Endothelial cell of umbilical vein (primary cell): ENCODE measurements at regions not wholly inside any gene's neighbourhood (a gene's known extent, or its start where the extent isn't known, plus 50 kb on each side); places are given as distances from the start of the nearest gene placed in this dataset.
"Not testable (repeated sequence)": the region's sequence is repeated elsewhere in the genome, so short reads cannot be mapped to it uniquely, and the experiment has no call there.

Source experiments
- BruUV-seq: library from RNA; stranded (reverse); fragments of 400-500 nt; replicated peaks from 2 replicates; lab custom pipeline; 2021; lab: Mats Ljungman, UMichigan
- CTCF ChIA-PET: fragments of 300-600, 350-600 bp; sonication (Branson Sonifier 250); formaldehyde crosslinking; loops from one replicate; lab custom pipeline; 2021; ENCODE audit warnings: antibody characterized with exemption, inconsistent platforms; lab: Charles Lee
- POLR2A ChIA-PET: fragments of 300-600, 350-600 bp; sonication (Branson Sonifier 250); formaldehyde crosslinking; loops from one replicate; lab custom pipeline; 2021; ENCODE audit warnings: antibody characterized with exemption, inconsistent platforms; lab: Charles Lee
- DNase-seq: peaks from one replicate; pipeline ENCODE4 v3.0.0-alpha.2; 2011; ENCODE audit warnings: low read depth, low spot score
- FAIRE-seq: peaks from 2 replicates; lab custom pipeline; 2011; peaks lifted over from hg19 to GRCh38; lab: Jason Lieb, UNC
- H2AFZ ChIP-seq: 2 replicates; pipeline ENCODE4 v1.6.0; 2012; ENCODE audit warnings: low read depth, low read length, control low read depth, inconsistent platforms
- H3K27ac ChIP-seq: 2 replicates; pipeline ENCODE4 v1.5.1; 2011; ENCODE audit warnings: low read depth, mild to moderate bottlenecking, control low read depth, low read length, moderate library complexity; ENCODE audit not compliant: insufficient read depth
- H3K27me3 ChIP-seq, 2 experiments: 2 replicates each; pipeline versions ENCODE4 v1.6.0 to v1.6.1; 2011; ENCODE audit warnings: low read length in 2 of 2, mixed read lengths in 1 of 2; ENCODE audit not compliant: control insufficient read depth in 2 of 2, insufficient read depth in 2 of 2
- H3K36me3 ChIP-seq, 2 experiments: 2 replicates in 1 of 2; 3 replicates in 1 of 2; pipeline ENCODE4 v1.5.1; 2011; ENCODE audit warnings: low read length in 2 of 2, mild to moderate bottlenecking in 1 of 2, moderate library complexity in 1 of 2; ENCODE audit not compliant: control insufficient read depth in 2 of 2, insufficient read depth in 2 of 2; ENCODE audit errors: extremely low read depth in 1 of 2
- H3K4me1 ChIP-seq: 3 replicates; pipeline ENCODE4 v1.5.1; 2011; ENCODE audit warnings: mild to moderate bottlenecking, low read length; ENCODE audit not compliant: control insufficient read depth, insufficient read depth; ENCODE audit errors: extremely low read depth
- H3K4me2 ChIP-seq: 2 replicates; pipeline ENCODE4 v1.6.1; 2011; ENCODE audit warnings: low read length, control low read depth, mixed read lengths; ENCODE audit not compliant: insufficient read depth
- H3K4me3 ChIP-seq, 3 experiments: fragments of 200-600 bp in 1 of 3; sonication (generic), shearing (Covaris generic) in 1 of 3; replicated peaks in 1 of 3; 2 replicates each; pipeline ENCODE4 v1.5.1; 2011 to 2016; ENCODE audit warnings: control low read depth in 3 of 3, low read length in 3 of 3, mild to moderate bottlenecking in 2 of 3, inconsistent platforms in 1 of 3, low read depth in 1 of 3, moderate library complexity in 1 of 3; ENCODE audit not compliant: insufficient read depth in 1 of 3
- H3K79me2 ChIP-seq: 2 replicates; pipeline ENCODE4 v1.6.0; 2012; ENCODE audit warnings: low read length, inconsistent platforms; ENCODE audit not compliant: control insufficient read depth, insufficient read depth
- H3K9ac ChIP-seq: replicated peaks from 2 replicates; pipeline ENCODE3; 2011; ENCODE audit warnings: low read length, control low read depth; ENCODE audit not compliant: insufficient read depth; ENCODE audit errors: extremely low read depth
- H3K9me1 ChIP-seq: replicated peaks from 3 replicates; pipeline ENCODE4 v1.6.0; 2011; ENCODE audit warnings: mild to moderate bottlenecking, low read length; ENCODE audit not compliant: control insufficient read depth, insufficient read depth; ENCODE audit errors: extremely low read depth
- H3K9me3 ChIP-seq: replicated peaks from 2 replicates; pipeline ENCODE4 v1.5.1; 2012; ENCODE audit warnings: low read length, inconsistent platforms; ENCODE audit not compliant: control insufficient read depth, insufficient read depth
- H4K20me1 ChIP-seq: replicated peaks from 2 replicates; pipeline ENCODE3; 2011; ENCODE audit warnings: mild to moderate bottlenecking, low read length; ENCODE audit not compliant: control insufficient read depth, insufficient read depth; ENCODE audit errors: extremely low read depth
- CTCF ChIP-seq, 2 donors: IDR thresholded peaks; 1 replicate in 1 of 2; 2 replicates in 1 of 2; pipeline ENCODE4 v1.5.1; 2011; ENCODE audit warnings: low read length in 2 of 2, mild to moderate bottlenecking in 2 of 2, moderate library complexity in 2 of 2, control low read depth in 1 of 2, inconsistent platforms in 1 of 2, low read depth in 1 of 2; ENCODE audit not compliant: insufficient read depth in 1 of 2; ENCODE audit errors: extremely low read depth in 1 of 2
- EZH2 ChIP-seq: IDR thresholded peaks from 2 replicates; pipeline ENCODE4 v1.6.1; 2012; ENCODE audit warnings: borderline replicate concordance, low read depth, mild to moderate bottlenecking, moderate library complexity, low read length, inconsistent platforms; ENCODE audit not compliant: severe bottlenecking
- FOS ChIP-seq: IDR thresholded peaks from 2 replicates; pipeline ENCODE4 v1.6.1; 2011; ENCODE audit warnings: mild to moderate bottlenecking, low read length, moderate library complexity, borderline replicate concordance; ENCODE audit not compliant: insufficient read depth
- GATA2 ChIP-seq: IDR thresholded peaks from 2 replicates; pipeline ENCODE4 v1.7.0; 2011; ENCODE audit warnings: low read depth, mild to moderate bottlenecking, moderate library complexity, mixed read lengths, low read length; ENCODE audit not compliant: insufficient read length, insufficient read depth
- JUN ChIP-seq: IDR thresholded peaks from 2 replicates; pipeline ENCODE4 v1.6.1; 2011; ENCODE audit warnings: borderline replicate concordance, low read depth; ENCODE audit not compliant: insufficient read length, insufficient read depth
- MYC ChIP-seq: IDR thresholded peaks from one replicate; pipeline ENCODE4 v1.6.1; 2011; ENCODE audit warnings: mild to moderate bottlenecking, low read depth, low read length
- POLR2A ChIP-seq: IDR thresholded peaks from 2 replicates; pipeline ENCODE4 v1.6.1; 2012; ENCODE audit warnings: low read depth, mild to moderate bottlenecking, control low read depth, low read length
- POLR2AphosphoS5 ChIP-seq: IDR thresholded peaks from 2 replicates; pipeline ENCODE4 v1.6.1; 2012; ENCODE audit warnings: low read depth, mild to moderate bottlenecking, control low read depth, low read length, moderate library complexity; ENCODE audit not compliant: insufficient read depth
- dilution Hi-C: fragments of 300-500 bp; cut with MboI; formaldehyde crosslinking; loops from one replicate; pipeline ENCODE4 v1.15.0; 2019; ENCODE audit warnings: low sequenced_read_pairs; ENCODE audit not compliant: extremely low pct_ligation_motif_present
- intact Hi-C: fragments of 100-400 bp; cut with micrococcal nuclease; formaldehyde crosslinking; loops from one replicate; pipeline ENCODE4 v1.10.0; 2022
- TF ChIP-seq, protein P1 (sequence below): IDR thresholded peaks from 2 replicates; pipeline ENCODE4 v1.6.1; 2011; ENCODE audit not compliant: insufficient read depth, insufficient read length

DNA sequence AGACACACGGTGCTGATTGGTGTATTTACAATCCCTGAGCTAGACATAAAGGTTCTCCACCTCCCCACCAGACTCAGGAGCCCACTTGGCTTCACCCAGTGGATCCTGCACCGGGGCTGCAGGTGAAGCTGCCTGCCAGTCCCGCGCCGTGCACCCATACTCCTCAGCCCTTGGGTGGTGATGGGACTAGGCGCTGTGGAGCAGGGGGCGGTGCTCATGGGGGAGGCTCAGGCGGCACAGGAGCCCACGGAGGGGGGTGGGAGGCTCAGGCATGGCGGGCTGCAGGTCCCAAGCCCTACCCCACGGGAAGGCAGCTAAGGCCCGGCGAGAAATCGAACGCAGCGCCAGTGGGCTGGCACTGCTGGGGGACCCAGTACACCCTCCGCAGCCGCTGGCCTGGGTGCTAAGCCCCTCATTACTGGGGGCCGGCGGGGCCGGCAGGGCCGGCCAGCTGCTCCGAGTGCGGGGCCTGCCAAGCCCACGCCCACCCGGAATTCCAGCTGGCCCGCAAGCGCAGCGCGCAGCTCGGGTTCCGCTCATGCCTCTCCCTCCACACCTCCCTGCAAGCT, 1447.2 kb downstream of the RAPGEF2 start:
- H3K27me3 ChIP-seq, H3K36me3 ChIP-seq, H3K9me1 ChIP-seq, H3K4me2 ChIP-seq, H3K4me1 ChIP-seq, CTCF ChIA-PET, POLR2A ChIA-PET, DNase-seq, dilution Hi-C loops, BruUV-seq, intact Hi-C loops, H3K4me3 ChIP-seq, H3K9ac ChIP-seq, H2AFZ ChIP-seq, H3K27ac ChIP-seq, H3K9me3 ChIP-seq, H4K20me1 ChIP-seq, H3K79me2 ChIP-seq, FAIRE-seq: not testable (repeated sequence)

GRCh38 chr4:160562661-160563060, 1459.8 kb downstream of the RAPGEF2 start:
- Histone ChIP-seq H3K9me3 (no peaks in the 10 kb centered on the region), H3K27ac (no peak overlapping the region), H3K9me1 (no peaks in the 10 kb centered on the region), H3K4me3 (no peak overlapping the region), H3K4me2 (no peak overlapping the region), H3K4me1 (no peaks in the 10 kb centered on the region), H3K36me3 (no peaks in the 10 kb centered on the region), H3K27me3 (no peaks in the 10 kb centered on the region), H2AFZ (no peak overlapping the region), H3K9ac (no peak overlapping the region), H3K79me2 (no peaks in the 10 kb centered on the region), H4K20me1 (no peaks in the 10 kb centered on the region)
- CTCF ChIA-PET, result no interaction called here
- DNase-seq (no peak), FAIRE-seq (no peak)
- TF ChIP-seq GATA2 (no peak), MYC (no peak), CTCF (IDR thresholded peaks at IDR 0.05; ENCODE audit: extremely low read depth in 1 of 2, insufficient read depth in 1 of 2, low read depth in 1 of 2, low read length in 2 of 2) (no peak), FOS (no peak), EZH2 (no peak), POLR2AphosphoS5 (no peak), POLR2A (no peak), JUN (no peak)
- TF ChIP-seq, protein P1, sequence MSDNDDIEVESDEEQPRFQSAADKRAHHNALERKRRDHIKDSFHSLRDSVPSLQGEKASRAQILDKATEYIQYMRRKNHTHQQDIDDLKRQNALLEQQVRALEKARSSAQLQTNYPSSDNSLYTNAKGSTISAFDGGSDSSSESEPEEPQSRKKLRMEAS, result no peak
- POLR2A ChIA-PET, result no interaction called here
- intact Hi-C loops, result no loop called here
- BruUV-seq, result no TSS peak
- dilution Hi-C loops, result no loop called here
